SHP77 treated with DMSO at 0.1 percent for 48 hours (cell line): ENCODE measurements at regions not wholly inside any gene's neighbourhood (a gene's known extent, or its start where the extent isn't known, plus 50 kb on each side); places are given as distances from the start of the nearest gene placed in this dataset.
"Not testable (repeated sequence)": the region's sequence is repeated elsewhere in the genome, so short reads cannot be mapped to it uniquely, and the experiment has no call there.

Experiments used
- DNase-seq: peaks from one replicate; lab custom pipeline; 2025; lab: John Stamatoyannopoulos, UW

DNA sequence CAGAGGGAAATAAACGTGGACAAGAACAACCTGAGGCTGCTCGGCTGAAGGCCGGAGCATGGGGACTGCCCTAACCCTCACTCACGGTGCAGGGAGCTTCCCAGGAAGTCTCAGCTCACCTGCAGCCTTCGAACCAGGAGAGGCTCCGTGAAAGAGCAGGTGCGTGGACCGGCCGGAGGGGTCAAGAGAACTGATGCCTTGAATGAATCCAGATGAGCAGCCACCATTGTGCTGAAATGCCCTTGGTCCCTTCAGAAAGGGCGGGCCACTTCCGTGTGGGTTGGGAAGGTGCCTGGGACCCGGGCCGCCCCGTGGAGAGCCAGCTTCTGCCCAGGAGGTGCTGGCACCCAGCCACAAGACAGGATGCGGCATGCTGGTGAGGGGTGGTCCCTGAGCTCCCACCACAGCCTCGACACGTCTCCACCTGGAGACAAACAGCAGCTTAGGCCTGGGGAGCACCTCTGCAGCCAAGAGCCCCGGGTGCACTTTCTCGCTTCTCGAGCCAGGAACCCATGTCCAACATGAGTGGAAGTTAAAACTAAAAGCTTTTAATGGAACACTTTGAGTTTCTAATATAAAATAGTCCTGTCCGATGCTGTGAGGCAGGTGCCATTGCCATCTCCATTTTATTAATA is 83.5 kb downstream of the TTLL2 start:
- no peak for DNase-seq

DNA sequence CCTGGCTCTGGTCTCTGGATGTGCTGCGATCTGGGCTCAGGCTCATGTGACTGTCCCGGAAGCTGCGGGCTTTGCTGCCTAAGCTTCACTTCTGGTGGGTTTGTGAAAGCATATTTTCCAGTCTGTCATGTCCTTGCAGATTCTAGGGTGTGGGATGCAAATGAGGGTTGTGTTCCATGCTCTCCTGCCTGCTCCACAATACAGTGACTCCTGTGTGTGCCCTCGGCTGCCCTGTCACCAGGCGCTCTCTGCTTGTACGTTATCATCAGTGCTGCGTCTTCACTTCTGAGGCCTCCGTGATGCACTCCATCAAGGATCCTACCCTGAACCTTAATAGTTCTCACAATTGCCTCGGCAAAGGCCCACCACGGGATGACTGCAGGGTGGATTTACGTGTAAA is 84.2 kb downstream of the TTLL2 start:
- no peak for DNase-seq

DNA sequence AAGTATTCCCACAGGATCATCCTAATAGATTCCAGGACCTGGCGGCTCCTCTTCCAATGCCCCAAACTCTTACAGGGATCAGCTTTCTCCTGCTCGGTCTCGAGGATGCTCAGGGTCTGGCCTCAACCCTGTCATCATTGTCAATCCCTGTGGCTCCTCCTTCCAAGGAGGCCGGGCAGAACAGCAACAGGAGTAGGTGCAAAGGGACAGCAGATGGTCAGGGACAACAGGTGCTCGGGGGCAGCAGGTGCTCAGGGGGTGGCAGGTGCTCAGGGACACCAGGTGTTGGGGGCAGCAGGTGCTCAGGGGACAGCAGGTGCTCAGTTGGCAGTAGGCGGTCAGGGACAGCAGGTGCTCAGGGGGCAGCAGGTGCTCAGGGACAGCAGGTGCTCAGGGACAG is 84.8 kb downstream of the TTLL2 start:
- no peak for DNase-seq

DNA sequence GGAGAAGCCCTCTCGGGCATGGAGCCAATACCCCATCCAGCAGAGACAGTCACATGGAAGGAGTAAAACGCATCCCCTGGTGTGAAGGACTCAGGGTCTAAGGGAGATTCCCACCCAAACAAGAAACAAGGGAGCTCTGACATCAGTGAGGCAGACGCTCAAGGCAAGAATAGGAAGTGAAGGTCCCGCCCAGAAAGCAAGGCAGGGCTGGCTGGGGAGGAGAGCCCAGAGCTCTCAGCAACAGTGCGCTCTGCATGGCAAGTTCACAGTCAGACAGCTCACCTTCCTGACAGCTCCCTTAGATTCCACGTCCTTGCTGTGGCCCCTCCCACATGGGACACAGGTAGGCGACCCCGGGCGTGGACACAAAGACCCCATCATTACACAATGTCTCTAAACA is 85.6 kb downstream of the TTLL2 start:
- no peak for DNase-seq

DNA sequence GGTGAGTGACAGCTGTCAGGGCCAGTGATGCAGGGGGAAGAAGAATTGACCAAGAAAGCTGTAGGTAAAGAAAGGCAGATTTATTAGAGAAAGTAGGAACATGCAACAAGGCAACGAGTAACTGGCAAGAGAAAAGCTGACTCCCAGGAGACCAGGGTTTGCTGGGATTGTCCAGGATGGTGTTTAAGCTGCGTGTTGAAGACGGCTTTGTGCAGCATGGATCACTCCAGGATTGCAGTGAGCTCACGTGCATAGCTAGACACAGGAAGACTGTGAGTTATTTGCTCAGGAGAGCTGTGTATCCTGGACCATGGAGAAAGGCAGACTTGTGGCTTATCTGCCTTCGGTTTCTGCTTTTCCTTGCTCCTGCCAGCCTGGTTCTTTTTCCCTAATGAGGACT is 87.6 kb downstream of the TTLL2 start:
- DNase-seq = no peak

DNA sequence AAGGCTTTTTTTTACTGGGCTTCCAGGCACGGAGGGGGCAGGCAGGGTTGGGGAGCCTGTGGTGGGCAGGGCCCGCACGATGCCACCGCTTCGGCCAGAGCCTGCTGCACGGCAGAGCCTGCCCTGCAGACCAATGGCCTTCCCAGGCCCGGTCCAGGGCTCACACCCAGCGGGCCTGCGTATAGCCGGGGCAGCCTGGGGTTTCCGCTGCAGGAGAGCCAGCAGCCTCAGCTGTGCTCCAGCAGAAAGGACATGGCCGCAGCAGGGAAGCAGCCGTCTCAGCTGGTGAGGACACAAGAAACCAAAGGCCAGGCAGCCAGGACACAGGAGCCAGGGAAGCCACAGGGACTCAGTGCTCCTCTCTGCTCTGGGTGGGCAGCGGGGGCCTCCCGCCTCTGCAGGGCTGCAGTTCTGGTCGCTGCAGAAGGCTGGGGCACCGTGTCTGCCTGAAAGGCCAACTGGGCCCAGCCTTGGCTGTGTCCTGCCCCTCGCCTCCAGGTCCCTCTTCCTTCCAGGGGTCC is 90.6 kb downstream of the TTLL2 start:
- no peak for DNase-seq

DNA sequence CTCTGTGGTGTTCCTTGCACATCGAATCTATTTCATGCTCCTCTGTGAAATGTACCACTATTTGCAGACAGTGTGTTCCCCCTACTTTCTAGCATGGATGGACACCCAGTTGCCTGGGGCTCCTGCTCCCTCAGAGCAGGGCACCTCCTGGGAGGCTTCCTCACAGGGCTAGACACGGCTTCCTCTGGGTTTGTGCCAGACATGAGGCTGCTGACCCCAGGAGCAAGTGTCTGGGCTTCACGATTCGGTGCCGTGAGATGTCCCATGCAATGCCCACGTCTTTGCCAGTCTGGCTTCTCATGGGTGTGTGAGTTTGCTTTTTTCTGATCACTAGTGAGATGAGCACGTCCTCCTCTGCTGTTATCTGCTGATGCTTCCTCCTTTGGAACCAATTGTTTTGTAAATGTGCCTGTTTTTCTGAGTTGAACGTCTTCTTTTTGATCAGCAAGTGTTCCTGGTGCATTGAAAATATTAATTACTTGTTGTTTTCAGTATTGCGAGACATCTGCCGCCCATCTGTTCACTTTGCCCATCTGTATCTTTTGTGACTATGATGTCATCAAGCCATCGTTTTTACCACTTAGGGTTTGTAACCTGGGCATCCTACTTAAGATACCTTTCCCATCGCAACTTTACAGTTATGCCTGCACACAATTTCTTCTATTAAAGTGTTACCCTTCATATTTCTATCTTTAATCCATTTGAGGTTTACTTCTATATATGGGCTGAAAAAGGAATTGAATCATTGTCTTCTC is 92.0 kb downstream of the TTLL2 start:
- no peak for DNase-seq

DNA sequence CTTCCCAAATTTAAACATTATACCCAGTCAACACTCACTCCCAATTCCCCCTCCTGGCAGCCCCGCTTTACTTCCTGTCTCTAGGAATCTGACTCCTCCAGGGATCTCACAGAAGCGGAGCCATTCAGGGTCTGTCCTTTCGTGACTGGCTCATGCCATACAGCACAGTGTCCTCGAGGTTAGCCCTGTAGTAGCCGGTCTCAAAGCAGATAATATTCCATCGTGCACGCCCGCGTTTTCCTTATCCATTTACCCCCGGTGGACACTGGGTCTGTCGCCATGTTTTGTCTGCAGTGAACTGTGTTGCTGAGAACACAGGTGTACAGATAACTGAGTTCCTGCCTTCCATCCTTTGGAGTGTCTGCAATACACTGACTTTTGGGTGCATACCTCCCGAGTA is 95.3 kb downstream of the TTLL2 start:
- no peak for DNase-seq

DNA sequence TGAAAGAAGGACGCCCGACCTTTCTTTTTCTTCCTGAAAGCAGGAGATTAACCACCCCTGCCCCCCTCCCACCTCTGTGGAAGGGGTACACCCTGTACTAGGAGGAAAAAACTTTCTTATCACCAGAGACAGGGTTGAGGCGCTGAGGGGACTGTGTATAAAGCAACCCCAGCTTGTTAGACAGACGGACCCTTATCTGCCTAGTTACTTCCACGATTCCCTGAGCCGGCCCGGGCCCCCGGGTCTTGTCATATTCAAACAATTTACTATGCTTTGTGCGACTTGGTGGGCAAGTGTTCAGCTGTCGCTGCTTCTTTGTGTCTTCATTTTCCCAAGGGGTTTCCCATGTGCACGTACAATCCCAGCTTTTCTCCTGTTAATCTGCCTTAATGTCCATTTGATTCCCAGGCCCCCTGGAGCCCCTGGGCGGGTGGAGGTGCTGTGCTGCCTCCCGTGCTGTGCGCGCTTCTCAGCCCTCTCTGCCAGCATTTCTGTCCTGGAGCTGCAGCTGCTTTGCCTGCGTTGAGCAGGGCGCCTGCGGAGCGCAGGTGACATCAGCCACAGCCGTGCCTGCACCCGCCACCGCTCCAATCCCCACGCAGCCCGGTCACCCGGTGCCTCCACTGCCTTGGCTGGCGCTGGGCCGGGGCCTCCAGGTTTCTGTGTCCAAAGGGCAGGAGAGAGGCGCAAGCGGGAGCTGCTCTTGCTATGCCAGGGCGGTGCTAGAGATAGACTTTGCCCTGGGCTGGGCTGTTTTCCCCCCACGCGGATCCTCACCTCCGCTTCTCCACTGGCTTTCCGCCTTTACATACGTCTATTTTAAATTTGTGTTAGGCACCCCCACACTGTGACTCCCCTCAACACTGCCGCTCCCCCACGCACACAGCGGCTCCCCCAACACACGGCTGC is 96.2 kb downstream of the TTLL2 start:
- no peak for DNase-seq

DNA sequence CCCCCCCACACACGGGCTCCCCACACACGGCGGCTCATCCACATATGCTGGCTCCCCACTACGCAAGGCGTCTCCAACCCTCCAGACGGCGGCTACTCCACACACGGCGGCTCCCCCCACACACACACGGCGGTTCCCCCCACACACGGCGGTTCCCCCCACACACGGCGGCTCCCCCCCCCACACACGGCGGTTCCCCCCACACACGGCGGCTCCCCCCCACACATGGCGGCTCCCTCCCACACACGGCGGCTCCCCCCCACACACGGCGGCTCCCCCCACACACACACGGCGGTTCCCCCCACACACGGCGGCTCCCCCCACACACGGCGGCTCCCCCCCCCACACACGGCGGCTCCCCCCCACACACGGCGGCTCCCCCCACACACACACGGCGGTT is 97.1 kb downstream of the TTLL2 start:
- DNase-seq = not testable (repeated sequence)

DNA sequence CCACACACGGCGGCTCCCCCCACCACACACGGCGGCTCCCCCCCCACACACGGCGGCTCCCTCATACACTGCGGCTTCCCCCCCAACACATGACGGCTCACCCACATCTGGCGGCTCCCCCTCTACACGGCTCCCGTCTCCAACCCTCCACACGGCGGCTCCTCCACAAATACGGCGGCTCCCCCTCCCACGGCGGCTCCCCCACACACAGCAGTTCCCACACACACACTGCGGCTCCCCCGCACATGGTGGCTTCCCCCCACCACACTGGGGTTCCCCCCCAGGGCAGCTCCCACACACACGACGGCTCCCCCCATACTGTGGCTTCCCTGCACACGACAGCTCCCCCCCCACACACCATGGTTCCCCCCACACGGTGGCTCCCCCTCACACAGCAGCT is 98.0 kb downstream of the TTLL2 start:
- DNase-seq = no peak

DNA sequence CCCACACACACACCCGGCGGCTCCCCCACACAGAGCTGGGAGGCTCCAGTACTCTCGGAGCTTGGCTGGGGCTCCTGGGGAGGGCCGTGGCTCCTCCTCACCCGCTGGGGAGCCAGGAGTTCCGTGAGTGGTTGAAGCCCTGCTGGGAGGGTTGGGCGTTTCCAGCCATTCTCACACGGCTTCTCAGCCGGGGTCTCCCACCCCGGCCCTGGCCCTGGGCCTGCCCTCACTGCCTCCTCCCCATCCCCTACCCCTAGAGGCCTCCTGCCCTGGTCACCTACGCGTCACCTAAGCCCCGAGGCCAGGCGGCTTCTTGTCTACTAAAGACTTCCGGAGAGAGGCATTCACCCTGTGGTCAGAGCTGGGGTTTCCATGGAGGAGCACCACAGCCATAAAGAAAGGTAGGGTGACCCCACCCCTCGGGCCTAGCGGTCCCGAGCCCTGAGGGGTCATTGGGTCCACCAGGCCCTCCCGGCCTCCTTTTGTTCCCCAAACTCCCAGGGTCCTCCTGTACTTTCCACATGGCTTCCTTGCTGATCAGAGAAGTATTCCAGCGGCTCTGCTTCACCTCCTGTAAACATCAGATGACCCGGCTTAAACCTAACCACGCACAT is 99.3 kb downstream of the TTLL2 start:
- no peak for DNase-seq

DNA sequence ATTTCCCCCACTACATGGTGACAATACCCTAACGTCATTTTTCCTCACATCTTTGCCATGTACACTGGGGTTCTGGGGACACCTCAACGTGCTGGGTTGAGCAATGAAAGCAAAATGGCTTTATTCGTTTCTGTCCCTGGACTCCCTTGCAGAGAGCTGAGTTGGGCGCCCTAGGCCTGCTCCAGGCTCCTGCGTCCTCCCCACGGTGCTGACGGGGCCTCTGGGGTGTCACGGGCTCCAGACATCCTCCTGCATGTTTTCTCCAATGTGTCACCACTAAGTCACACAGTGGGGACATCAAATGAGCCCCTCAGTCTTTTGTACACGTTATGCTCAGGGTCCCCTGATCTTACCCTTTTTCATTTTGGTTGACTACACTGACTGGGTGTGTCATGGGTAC is 99.8 kb downstream of the TTLL2 start:
- no peak for DNase-seq

DNA sequence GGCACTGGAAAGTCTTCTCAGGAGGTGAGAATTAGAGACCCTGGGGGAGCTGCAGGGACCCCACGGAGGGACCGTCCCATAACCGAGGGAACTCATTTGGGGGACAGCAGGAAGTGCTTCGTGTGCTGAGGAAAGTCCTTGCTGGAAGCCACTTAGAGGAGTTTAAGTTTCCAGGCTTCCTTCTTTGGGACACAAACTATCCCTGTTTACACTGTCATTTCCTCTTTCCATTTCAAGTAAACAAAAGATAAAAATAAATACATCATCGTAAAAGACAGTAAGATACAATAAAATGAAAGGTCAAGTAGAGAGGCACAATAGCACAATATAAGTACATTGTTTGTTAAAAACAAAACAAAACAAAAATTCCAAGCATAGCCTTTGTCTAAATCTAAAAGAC is 101.2 kb downstream of the TTLL2 start:
- no peak for DNase-seq

DNA sequence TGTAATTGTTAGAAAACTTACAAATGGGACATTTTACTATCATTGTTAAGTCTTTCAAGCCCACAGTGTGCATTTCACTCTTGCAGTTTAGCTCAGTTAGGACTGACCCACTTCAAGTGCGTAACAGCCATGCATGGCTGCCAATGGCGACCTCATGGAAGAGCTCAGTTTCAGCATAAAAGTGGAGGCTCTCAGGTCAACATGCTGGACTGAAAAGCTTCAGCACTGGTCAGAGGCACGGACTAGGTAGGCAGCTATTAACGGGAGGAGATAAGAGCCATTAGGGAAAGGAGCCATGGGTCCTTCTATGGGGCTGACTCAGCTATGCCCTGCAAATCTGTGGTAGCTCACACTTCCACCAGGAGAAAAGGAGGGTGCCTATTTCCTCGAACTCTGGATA is 101.8 kb downstream of the TTLL2 start:
- no peak for DNase-seq

DNA sequence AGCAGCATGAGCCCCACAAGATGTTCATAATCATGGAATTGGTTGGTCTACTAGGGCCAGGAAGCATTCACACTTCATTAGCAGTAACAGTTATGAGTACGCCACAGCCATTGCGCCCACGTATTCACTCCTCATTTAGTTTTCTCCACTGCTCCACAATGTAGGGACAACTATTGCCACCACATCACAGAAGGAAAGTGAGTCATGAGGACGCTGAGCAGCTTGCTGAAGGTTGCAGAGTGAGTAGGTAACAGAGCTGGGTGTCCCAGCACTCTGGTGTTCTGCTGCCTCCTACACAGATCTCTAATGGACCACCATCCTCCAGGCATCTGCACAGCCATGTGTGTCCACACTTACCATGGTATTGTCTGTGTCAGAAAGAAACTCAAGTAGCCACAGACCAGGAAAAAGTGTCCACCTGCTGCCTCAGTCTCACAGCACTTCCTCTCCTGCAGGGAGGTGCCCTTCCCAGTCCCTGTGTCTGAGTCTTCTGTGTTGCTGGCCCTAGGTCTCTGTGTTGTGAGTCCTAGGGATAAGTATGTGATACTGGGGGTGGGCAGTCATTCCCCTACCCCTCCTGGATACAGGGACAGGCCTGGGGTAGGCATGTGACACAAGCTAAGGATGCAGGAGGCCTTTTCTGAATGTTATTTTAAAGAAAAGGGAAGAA is 103.9 kb downstream of the TTLL2 start:
- DNase-seq = no peak

DNA sequence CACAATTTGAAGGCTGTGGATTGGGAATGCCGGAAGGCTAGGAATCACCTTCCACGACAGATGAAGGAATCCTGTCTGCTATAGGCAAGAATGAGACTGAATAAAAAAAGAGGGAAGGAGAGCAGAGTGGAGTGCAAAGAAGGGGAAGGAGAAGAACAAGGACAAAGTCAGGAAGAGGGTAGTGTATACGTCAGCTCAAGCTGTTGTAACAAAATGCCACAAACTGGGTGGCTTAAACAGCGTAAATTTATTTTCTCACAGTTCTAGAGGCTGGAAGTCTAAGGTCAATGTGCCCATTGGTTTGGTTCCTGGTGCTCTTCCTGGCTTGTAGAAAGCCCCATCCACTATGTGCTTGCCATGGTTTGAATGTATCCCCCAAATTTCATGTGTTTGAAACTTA is 104.5 kb downstream of the TTLL2 start:
- no peak for DNase-seq

DNA sequence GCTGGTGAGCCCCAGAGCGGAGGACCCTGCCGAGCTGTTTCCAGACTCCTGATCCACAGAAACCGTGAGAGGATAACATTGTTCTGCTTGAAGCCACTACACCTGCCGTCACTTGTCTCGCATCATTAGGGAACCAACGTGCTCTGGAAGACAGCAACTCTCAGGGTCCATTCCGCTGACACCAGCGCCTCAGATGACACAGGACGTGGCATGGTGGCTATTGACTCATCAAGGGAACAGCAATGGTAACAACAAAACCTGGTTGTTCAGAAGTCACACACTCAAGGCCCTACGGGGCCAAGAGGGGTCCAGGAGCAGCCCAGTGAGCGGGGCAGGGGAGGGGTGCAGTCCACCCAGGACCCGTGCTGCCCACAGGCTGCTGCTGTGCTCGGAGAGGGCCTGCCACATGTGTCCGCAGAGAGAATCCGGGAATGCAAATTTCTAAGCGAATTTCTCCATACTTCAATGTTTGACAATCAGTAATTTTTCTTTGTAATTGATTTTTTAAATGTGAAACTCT is 110.4 kb downstream of the TTLL2 start:
- no peak for DNase-seq

DNA sequence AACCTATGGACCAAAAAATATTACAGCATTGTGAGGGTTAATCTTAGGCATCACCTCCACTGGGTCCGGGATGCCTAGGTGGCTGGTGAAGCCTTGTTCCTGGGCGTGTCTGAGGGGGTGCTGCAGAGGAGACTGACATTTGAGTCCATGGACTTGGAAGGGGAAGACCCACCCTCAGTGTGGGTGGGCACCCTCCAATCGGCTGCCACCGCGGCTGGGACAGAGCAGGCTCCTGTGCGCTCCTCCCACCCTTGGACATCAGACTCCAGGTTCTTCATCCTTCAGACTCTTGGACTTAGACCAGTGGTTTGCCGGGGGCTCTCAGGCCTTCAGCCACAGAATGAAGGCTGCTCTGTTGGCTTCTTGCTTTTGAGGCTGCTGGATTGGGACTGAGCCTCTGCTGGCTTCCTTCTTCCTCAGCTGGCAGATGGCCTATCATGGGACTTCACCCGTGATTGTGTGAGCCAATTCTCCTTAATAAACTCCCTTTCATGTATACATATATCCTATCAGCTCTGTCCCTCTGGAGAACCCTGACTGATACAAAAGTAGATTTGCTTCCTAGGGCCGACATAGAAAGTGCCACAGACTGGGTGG is 113.1 kb downstream of the TTLL2 start:
- no peak for DNase-seq

DNA sequence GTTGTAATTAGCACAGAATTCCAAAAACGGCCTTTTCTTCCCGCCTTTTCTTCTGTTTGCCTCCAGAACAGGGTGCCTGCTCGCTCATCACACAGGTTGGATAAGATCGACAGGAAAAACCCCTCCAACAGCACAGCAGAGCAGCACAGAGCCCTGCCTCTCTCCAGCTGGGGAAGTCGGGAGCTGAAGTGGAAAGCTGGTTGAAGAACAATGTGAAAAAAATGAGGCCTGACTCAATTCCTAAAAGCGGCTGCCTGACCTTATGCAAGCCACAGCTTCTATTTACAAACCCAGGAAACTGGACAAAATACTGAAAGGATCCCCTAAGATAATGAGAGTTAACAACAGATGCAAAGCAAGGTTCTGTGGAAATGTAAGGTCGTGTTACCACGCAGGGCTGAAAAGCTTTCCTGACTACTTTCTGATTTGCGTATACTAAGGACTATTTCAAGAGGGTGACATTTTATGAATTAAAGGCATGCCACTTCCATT is 116.9 kb downstream of the TTLL2 start:
- no peak for DNase-seq

DNA sequence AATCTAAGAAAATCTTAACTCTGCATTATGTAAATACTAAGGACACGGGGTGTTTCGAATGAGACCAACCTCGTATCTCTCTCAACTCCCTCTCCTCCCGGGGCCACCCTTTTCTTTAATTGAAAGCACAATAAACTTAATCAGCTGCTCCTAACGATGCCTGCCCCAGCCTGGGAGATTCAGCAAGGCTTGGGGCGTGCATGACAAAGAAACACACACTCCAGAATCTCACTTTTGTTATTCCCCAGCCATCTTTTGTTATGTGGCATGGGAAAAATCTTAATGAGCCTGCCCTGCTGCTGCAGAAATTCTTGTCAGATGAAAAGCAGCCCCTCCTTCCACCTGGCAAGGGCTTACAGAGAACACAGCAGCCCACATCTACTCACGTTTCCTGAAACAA is 117.4 kb downstream of the TTLL2 start:
- DNase-seq = no peak
